Liver (tissue), 8 donors: ENCODE measurements at regions not wholly inside any gene's neighbourhood (a gene's known extent, or its start where the extent isn't known, plus 50 kb on each side); places are given as distances from the start of the nearest gene placed in this dataset.

Experiments used
- DNase-seq: peaks from one replicate; pipeline ENCODE4 v3.0.0-alpha.2; 2017; ENCODE audit warnings: low spot score
- H3K27ac ChIP-seq, 2 donors: one replicate each; pipeline ENCODE4 v1.7.0; 2013; ENCODE audit warnings: inconsistent platforms in 2 of 2, low read length in 2 of 2, control low read depth in 1 of 2, low read depth in 1 of 2, mild to moderate bottlenecking in 1 of 2
- H3K27me3 ChIP-seq, 4 donors: one replicate each; pipeline versions ENCODE4 v1.6.1 to v1.7.0; 2013; ENCODE audit warnings: low read length in 3 of 4, inconsistent platforms in 1 of 4, mild to moderate bottlenecking in 1 of 4, moderate library complexity in 1 of 4; ENCODE audit not compliant: control insufficient read depth in 4 of 4, insufficient read depth in 4 of 4
- H3K36me3 ChIP-seq, 4 donors: one replicate each; pipeline versions ENCODE4 v1.6.1 to v1.7.0; 2013; ENCODE audit warnings: low read length in 3 of 4, mild to moderate bottlenecking in 3 of 4, low read depth in 1 of 4, moderate library complexity in 1 of 4; ENCODE audit not compliant: control insufficient read depth in 4 of 4, insufficient read depth in 3 of 4
- H3K4me1 ChIP-seq, 4 donors: one replicate each; pipeline versions ENCODE4 v1.6.1 to v1.7.0; 2013; ENCODE audit warnings: low read length in 3 of 4, mild to moderate bottlenecking in 3 of 4, moderate library complexity in 1 of 4; ENCODE audit not compliant: control insufficient read depth in 4 of 4, insufficient read depth in 4 of 4
- H3K4me3 ChIP-seq, 3 donors: one replicate each; pipeline versions ENCODE4 v1.6.1 to v1.7.0; 2013; ENCODE audit warnings: low read length in 3 of 3, control low read depth in 1 of 3, low read depth in 1 of 3, mild to moderate bottlenecking in 1 of 3
- H3K9ac ChIP-seq, 2 donors: one replicate each; pipeline ENCODE4 v1.7.0; 2013; ENCODE audit warnings: low read length in 2 of 2, mild to moderate bottlenecking in 2 of 2, moderate library complexity in 2 of 2, control low read depth in 1 of 2, low read depth in 1 of 2
- H3K9me3 ChIP-seq, 4 donors: one replicate each; pipeline versions ENCODE4 v1.6.1 to v1.7.0; 2013; ENCODE audit warnings: low read length in 3 of 4; ENCODE audit not compliant: control insufficient read depth in 4 of 4
- ATF3 ChIP-seq: IDR thresholded peaks from 2 replicates; pipeline ENCODE4 v1.6.1; 2016; ENCODE audit warnings: antibody characterized with exemption
- CTCF ChIP-seq: fragments of 150-350 bp; IDR thresholded peaks from 2 replicates; pipeline ENCODE4 v1.5.1; 2017; ENCODE audit warnings: improper control_type of control experiment, low read depth, low read length; ENCODE audit not compliant: missing input control
- EGR1 ChIP-seq, 2 donors: IDR thresholded peaks; 2 replicates each; pipeline ENCODE4 v1.6.1; 2016 to 2018; ENCODE audit warnings: antibody characterized with exemption in 2 of 2, low read depth in 2 of 2
- FOXA1 ChIP-seq: IDR thresholded peaks from 2 replicates; pipeline ENCODE4 v1.6.1; 2016; ENCODE audit warnings: antibody characterized with exemption
- FOXA2 ChIP-seq: IDR thresholded peaks from 2 replicates; pipeline ENCODE4 v1.6.1; 2016; ENCODE audit warnings: antibody characterized with exemption
- GABPA ChIP-seq, 2 donors: IDR thresholded peaks in 1 of 2; conservative IDR thresholded peaks in 1 of 2; 2 replicates each; pipeline ENCODE4 v1.6.1; 2016; ENCODE audit warnings: antibody characterized with exemption in 2 of 2, mild to moderate bottlenecking in 1 of 2, moderate library complexity in 1 of 2
- HNF4A ChIP-seq, 2 donors: conservative IDR thresholded peaks; 2 replicates each; pipeline ENCODE4 v1.6.1; 2016; ENCODE audit warnings: antibody characterized with exemption in 2 of 2, mild to moderate bottlenecking in 2 of 2
- HNF4G ChIP-seq: IDR thresholded peaks from 2 replicates; pipeline ENCODE4 v1.6.1; 2016; ENCODE audit warnings: antibody characterized with exemption
- JUND ChIP-seq, 2 donors: IDR thresholded peaks; 2 replicates each; pipeline ENCODE4 v1.6.1; 2016; ENCODE audit warnings: antibody characterized with exemption in 2 of 2
- MAX ChIP-seq: IDR thresholded peaks from 2 replicates; pipeline ENCODE4 v1.6.1; 2016; ENCODE audit warnings: antibody characterized with exemption
- NR2F2 ChIP-seq: IDR thresholded peaks from 2 replicates; pipeline ENCODE4 v1.6.1; 2016; ENCODE audit warnings: antibody characterized with exemption
- RAD21 ChIP-seq, 2 donors: IDR thresholded peaks; 2 replicates each; pipeline ENCODE4 v1.6.1; 2016; ENCODE audit warnings: antibody characterized with exemption in 2 of 2, mild to moderate bottlenecking in 2 of 2
- REST ChIP-seq: IDR thresholded peaks from 2 replicates; pipeline ENCODE4 v1.6.1; 2016; ENCODE audit warnings: antibody characterized with exemption, mild to moderate bottlenecking
- RXRA ChIP-seq, 2 donors: IDR thresholded peaks; 2 replicates each; pipeline ENCODE4 v1.6.1; 2017 to 2018; ENCODE audit warnings: antibody characterized with exemption in 2 of 2, mild to moderate bottlenecking in 1 of 2
- SP1 ChIP-seq: IDR thresholded peaks from 2 replicates; pipeline ENCODE4 v1.6.1; 2018; ENCODE audit warnings: antibody characterized with exemption, mild to moderate bottlenecking
- TAF1 ChIP-seq: conservative IDR thresholded peaks from 2 replicates; pipeline ENCODE4 v1.6.1; 2016; ENCODE audit warnings: antibody characterized with exemption, mild to moderate bottlenecking
- YY1 ChIP-seq: IDR thresholded peaks from 2 replicates; pipeline ENCODE4 v1.6.1; 2016; ENCODE audit warnings: antibody characterized with exemption, mild to moderate bottlenecking
- ZBTB33 ChIP-seq: IDR thresholded peaks from 2 replicates; pipeline ENCODE4 v1.6.1; 2016; ENCODE audit warnings: antibody characterized with exemption
- WGBS: extraction: QIAGEN DNeasy Blood & Tissue Kit; methylation state at CpG from one replicate; pipeline ENCODE4 v1.1.7; 2013; 5-methylcytosine and 5-hydroxymethylcytosine counted together
- donor health status: healthy.
- donor health status: healthy.
- donor health status: healthy.
- donor health status: healthy.
- donor health status: healthy.

- TF ChIP-seq ATF3, result no peak
- no peak for TF ChIP-seq TAF1
- TF ChIP-seq NR2F2, result no peak
- no peak for TF ChIP-seq GABPA (IDR thresholded peaks at IDR 0.05 in 1 of 2, conservative IDR thresholded peaks at IDR 0.05 in 1 of 2)
- no peak for TF ChIP-seq FOXA1
These were observed 399.7 kb downstream of the COL12A1 start (continued) for GRCh38 chr6:74805916-74806696.

- 57% methylated on average over 1 of the region's 1 CpG for WGBS
- no peak overlapping the region for H3K4me3 ChIP-seq
- no peak for TF ChIP-seq EGR1 (IDR thresholded peaks at IDR 0.05; ENCODE audit: low read depth in 2 of 2)
- no peak for TF ChIP-seq SP1
- no peak for TF ChIP-seq HNF4G
- TF ChIP-seq TAF1, result no peak
- no peak for TF ChIP-seq FOXA1
- no peak for TF ChIP-seq CTCF
- TF ChIP-seq JUND (IDR thresholded peaks at IDR 0.05), result no peak
- no peak for TF ChIP-seq ZBTB33
- TF ChIP-seq REST, result no peak
- no peak for TF ChIP-seq RAD21 (IDR thresholded peaks at IDR 0.05)
- TF ChIP-seq GABPA (IDR thresholded peaks at IDR 0.05 in 1 of 2, conservative IDR thresholded peaks at IDR 0.05 in 1 of 2), result no peak
- TF ChIP-seq FOXA2, result no peak
- no peak for TF ChIP-seq MAX
- TF ChIP-seq YY1, result no peak
- TF ChIP-seq RXRA (IDR thresholded peaks at IDR 0.05), result no peak
- TF ChIP-seq NR2F2, result no peak
- TF ChIP-seq ATF3, result no peak
- TF ChIP-seq HNF4A (conservative IDR thresholded peaks at IDR 0.05), result no peak
- DNase-seq, result no peak
- no peak overlapping the region for H3K27ac ChIP-seq
- no peaks in the 10 kb centered on the region for H3K36me3 ChIP-seq
- no peak overlapping the region for H3K9ac ChIP-seq
- H3K4me1 ChIP-seq, result no peaks in the 10 kb centered on the region
- no peaks in the 10 kb centered on the region for H3K27me3 ChIP-seq
- peaks cover 0 to 4% (median 0%) of the 10 kb centered on the region in 4 donors for H3K9me3 ChIP-seq
These were observed 407.6 kb downstream of the COL12A1 start for GRCh38 chr6:74798302-74798701.
